HepG2 (cell line): ENCODE measurements at regions not wholly inside any gene's neighbourhood (a gene's known extent, or its start where the extent isn't known, plus 50 kb on each side); places are given as distances from the start of the nearest gene placed in this dataset.

Source experiments
- ATAC-seq: fragments of 200-7000 bp; cut with Tn5 transposase; 3 replicates; pipeline ENCODE4 v1.9.1; 2020; ENCODE audit warnings: mild to moderate bottlenecking, moderate library complexity
- BruUV-seq: library from RNA; stranded (reverse); fragments of 400-500 nt; replicated peaks from 2 replicates; lab custom pipeline; 2021; lab: Mats Ljungman, UMichigan
- CTCF ChIA-PET: fragments of 300-600 bp; formaldehyde crosslinking; extraction: SDS; loops from one replicate; lab custom pipeline; 2021; ENCODE audit warnings: low total read pairs, inconsistent platforms, low intra/inter-chr PET ratio; lab: Yijun Ruan, JAX
- POLR2A ChIA-PET: fragments of 350-600 bp; sonication (Branson Sonifier 250); formaldehyde crosslinking; loops from one replicate; lab custom pipeline; 2020; ENCODE audit warnings: antibody characterized with exemption, inconsistent platforms; lab: Yijun Ruan, JAX
- DNase-seq: peaks from one replicate; pipeline ENCODE4 v3.0.0-alpha.2; 2015; ENCODE audit warnings: low spot score
- FAIRE-seq: peaks from 3 replicates; lab custom pipeline; 2011; peaks lifted over from hg19 to GRCh38; lab: Jason Lieb, UNC
- H2AFZ ChIP-seq: one replicate; pipeline ENCODE4 v1.6.1; 2011; ENCODE audit warnings: low read length, inconsistent platforms
- H3K27ac ChIP-seq: fragments of 300-600 bp; 3 replicates; pipeline ENCODE4 v1.8.0; 2011; ENCODE audit warnings: mixed run types, mild to moderate bottlenecking, mixed read lengths, low read length, inconsistent platforms; ENCODE audit not compliant: insufficient read depth; ENCODE audit errors: extremely low read length
- H3K27me3 ChIP-seq, 2 experiments: fragments of 200-600 bp in 1 of 2; 2 replicates in 1 of 2; 3 replicates in 1 of 2; pipeline versions ENCODE4 v1.6.0 to v1.8.0; 2011; ENCODE audit warnings: low read length in 2 of 2, mild to moderate bottlenecking in 2 of 2, moderate library complexity in 2 of 2, inconsistent platforms in 1 of 2; ENCODE audit not compliant: insufficient read depth in 2 of 2, control insufficient read depth in 1 of 2
- H3K36me3 ChIP-seq, 2 experiments: fragments of 200-600 bp in 1 of 2; replicated peaks in 1 of 2; 2 replicates in 1 of 2; 3 replicates in 1 of 2; pipeline versions ENCODE4 v1.5.1 to v1.8.0; 2011; ENCODE audit warnings: low read length in 2 of 2, inconsistent platforms in 1 of 2; ENCODE audit not compliant: insufficient read depth in 2 of 2, control insufficient read depth in 1 of 2
- H3K4me1 ChIP-seq: 2 replicates; pipeline ENCODE4 v1.5.1; 2012; ENCODE audit warnings: low read length, inconsistent platforms; ENCODE audit not compliant: insufficient read depth
- H3K4me2 ChIP-seq: 2 replicates; pipeline ENCODE4 v1.6.0; 2011; ENCODE audit warnings: low read depth, low read length, inconsistent platforms
- H3K4me3 ChIP-seq, 3 experiments: fragments of 200-600 bp in 1 of 3; sonication (generic), shearing (Covaris generic) in 1 of 3; replicated peaks in 1 of 3; 2 replicates each; pipeline ENCODE4 v1.5.1; 2011 to 2016; ENCODE audit warnings: low read length in 3 of 3, inconsistent platforms in 2 of 3, low read depth in 2 of 3, mild to moderate bottlenecking in 2 of 3, control low read depth in 1 of 3, mixed read lengths in 1 of 3; ENCODE audit not compliant: insufficient read depth in 1 of 3
- H3K79me2 ChIP-seq: one replicate; pipeline ENCODE4 v1.6.1; 2011; ENCODE audit warnings: low read length, inconsistent platforms; ENCODE audit not compliant: insufficient read depth
- H3K9ac ChIP-seq: 2 replicates; pipeline ENCODE4 v1.6.0; 2011; ENCODE audit warnings: mild to moderate bottlenecking, low read depth, low read length, inconsistent platforms; ENCODE audit not compliant: insufficient read depth
- H3K9me3 ChIP-seq: 2 replicates; pipeline ENCODE4 v1.5.1; 2012; ENCODE audit warnings: mild to moderate bottlenecking, low read length
- H4K20me1 ChIP-seq: 2 replicates; pipeline ENCODE4 v1.6.0; 2011; ENCODE audit warnings: inconsistent platforms, mild to moderate bottlenecking, low read length, moderate library complexity; ENCODE audit not compliant: insufficient read depth
- ETS1 ChIP-seq: sonication (generic); formaldehyde crosslinking; IDR thresholded peaks from 2 replicates; pipeline ENCODE4 v1.4.0; 2020; ENCODE audit warnings: missing genetic modification reagents
- GATAD1 ChIP-seq: IDR thresholded peaks from 2 replicates; pipeline ENCODE4 v1.6.1; 2016; ENCODE audit warnings: missing genetic modification reagents, missing compliant biosample characterization
- GFI1 ChIP-seq: sonication (generic); formaldehyde crosslinking; IDR thresholded peaks from 2 replicates; pipeline ENCODE4 v1.5.0; 2020; ENCODE audit warnings: missing genetic modification reagents, mild to moderate bottlenecking, borderline replicate concordance
- NPAS2 ChIP-seq: sonication (generic); formaldehyde crosslinking; IDR thresholded peaks from 2 replicates; pipeline ENCODE4 v1.8.0; 2022; ENCODE audit warnings: mild to moderate bottlenecking, missing genetic modification reagents, borderline replicate concordance
- NR2F1 ChIP-seq, 2 experiments: fragments of 450-650 bp in 1 of 2; formaldehyde crosslinking in 1 of 2; IDR thresholded peaks; 2 replicates each; pipeline versions ENCODE4 v1.5.0 to v1.6.1; 2016 to 2020; ENCODE audit warnings: mild to moderate bottlenecking in 1 of 2, missing compliant biosample characterization in 1 of 2, missing genetic modification reagents in 1 of 2, moderate library complexity in 1 of 2
- PAF1 ChIP-seq: IDR thresholded peaks from 2 replicates; pipeline ENCODE4 v1.6.1; 2016; ENCODE audit warnings: missing genetic modification reagents, missing compliant biosample characterization
- PTBP1 ChIP-seq: fragments of 200-400 bp; formaldehyde crosslinking; IDR thresholded peaks from 2 replicates; pipeline ENCODE4 v1.6.1; 2018; ENCODE audit warnings: low read length, low read depth; ENCODE audit not compliant: poor library complexity, severe bottlenecking
- SMARCE1 ChIP-seq: fragments of 450-650 bp; IDR thresholded peaks from 2 replicates; pipeline ENCODE4 v1.6.1; 2017; ENCODE audit warnings: borderline replicate concordance
- TMF1 ChIP-seq: sonication (generic); formaldehyde crosslinking; IDR thresholded peaks from 2 replicates; pipeline ENCODE4 v1.8.1; 2022; ENCODE audit warnings: low read depth, missing genetic modification reagents
- ZFAT ChIP-seq: sonication (generic); formaldehyde crosslinking; conservative IDR thresholded peaks from 2 replicates; pipeline ENCODE4 v1.8.1; 2023; ENCODE audit warnings: missing genetic modification reagents, inconsistent platforms
- ZNF432 ChIP-seq: sonication (generic); formaldehyde crosslinking; IDR thresholded peaks from 2 replicates; pipeline ENCODE4 v1.5.0; 2020; ENCODE audit warnings: missing genetic modification reagents, mild to moderate bottlenecking, borderline replicate concordance
- WGBS: methylation state at CpG from one replicate; pipeline ENCODE4 v1.1.6; 2017; ENCODE audit warnings: low lambda C conversion rate; 5-methylcytosine and 5-hydroxymethylcytosine counted together
- in situ Hi-C: cut with HindIII; loops from 2 replicates; pipeline ENCODE4 v1.10.0; 2017; ENCODE audit warnings: low pct_unique_long_range_greater_than_20kb; ENCODE audit not compliant: extremely low pct_ligation_motif_present
- intact Hi-C: fragments of 100-400 bp; cut with micrococcal nuclease; formaldehyde crosslinking; loops from one replicate; pipeline ENCODE4 v1.10.0; 2022; ENCODE audit not compliant: unreplicated experiment
- TF ChIP-seq, protein P1 (sequence below): sonication (generic); formaldehyde crosslinking; IDR thresholded peaks from 2 replicates; pipeline ENCODE4 v1.4.0; 2020; ENCODE audit warnings: missing genetic modification reagents, borderline replicate concordance
- TF ChIP-seq, protein P2 (sequence below): sonication (generic); formaldehyde crosslinking; IDR thresholded peaks from 2 replicates; pipeline ENCODE4 v1.8.0; 2022; ENCODE audit warnings: mild to moderate bottlenecking, missing genetic modification reagents, moderate library complexity
- TF ChIP-seq, protein P3 (sequence below): sonication (generic); formaldehyde crosslinking; IDR thresholded peaks from 2 replicates; pipeline ENCODE4 v1.9.0; 2021; ENCODE audit warnings: missing genetic modification reagents, mild to moderate bottlenecking, borderline replicate concordance

- TF ChIP-seq, protein P1, sequence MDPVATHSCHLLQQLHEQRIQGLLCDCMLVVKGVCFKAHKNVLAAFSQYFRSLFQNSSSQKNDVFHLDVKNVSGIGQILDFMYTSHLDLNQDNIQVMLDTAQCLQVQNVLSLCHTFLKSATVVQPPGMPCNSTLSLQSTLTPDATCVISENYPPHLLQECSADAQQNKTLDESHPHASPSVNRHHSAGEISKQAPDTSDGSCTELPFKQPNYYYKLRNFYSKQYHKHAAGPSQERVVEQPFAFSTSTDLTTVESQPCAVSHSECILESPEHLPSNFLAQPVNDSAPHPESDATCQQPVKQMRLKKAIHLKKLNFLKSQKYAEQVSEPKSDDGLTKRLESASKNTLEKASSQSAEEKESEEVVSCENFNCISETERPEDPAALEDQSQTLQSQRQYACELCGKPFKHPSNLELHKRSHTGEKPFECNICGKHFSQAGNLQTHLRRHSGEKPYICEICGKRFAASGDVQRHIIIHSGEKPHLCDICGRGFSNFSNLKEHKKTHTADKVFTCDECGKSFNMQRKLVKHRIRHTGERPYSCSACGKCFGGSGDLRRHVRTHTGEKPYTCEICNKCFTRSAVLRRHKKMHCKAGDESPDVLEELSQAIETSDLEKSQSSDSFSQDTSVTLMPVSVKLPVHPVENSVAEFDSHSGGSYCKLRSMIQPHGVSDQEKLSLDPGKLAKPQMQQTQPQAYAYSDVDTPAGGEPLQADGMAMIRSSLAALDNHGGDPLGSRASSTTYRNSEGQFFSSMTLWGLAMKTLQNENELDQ (CRISPR knock-in tag), result no peak
- TF ChIP-seq ZNF432 (CRISPR knock-in tag) (no peak), PAF1 (CRISPR knock-in tag) (no peak), TMF1 (no peak), ZFAT (no peak), NR2F1 (CRISPR knock-in tag; IDR thresholded peaks at IDR 0.05) (no peak), GATAD1 (no peak)
Measured at GRCh38 chr7:1321411-1322239, 89.0 kb downstream of the UNCX start (continued).

GRCh38 chr7:1322240-1323110 is 89.8 kb downstream of the UNCX start:
- TF ChIP-seq NPAS2 (CRISPR knock-in tag), result no peak
- no peak for TF ChIP-seq PTBP1
- no peak for TF ChIP-seq ETS1 (CRISPR knock-in tag)
- TF ChIP-seq, protein P2, sequence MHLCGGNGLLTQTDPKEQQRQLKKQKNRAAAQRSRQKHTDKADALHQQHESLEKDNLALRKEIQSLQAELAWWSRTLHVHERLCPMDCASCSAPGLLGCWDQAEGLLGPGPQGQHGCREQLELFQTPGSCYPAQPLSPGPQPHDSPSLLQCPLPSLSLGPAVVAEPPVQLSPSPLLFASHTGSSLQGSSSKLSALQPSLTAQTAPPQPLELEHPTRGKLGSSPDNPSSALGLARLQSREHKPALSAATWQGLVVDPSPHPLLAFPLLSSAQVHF (CRISPR knock-in tag), result no peak
- TF ChIP-seq, protein P3, sequence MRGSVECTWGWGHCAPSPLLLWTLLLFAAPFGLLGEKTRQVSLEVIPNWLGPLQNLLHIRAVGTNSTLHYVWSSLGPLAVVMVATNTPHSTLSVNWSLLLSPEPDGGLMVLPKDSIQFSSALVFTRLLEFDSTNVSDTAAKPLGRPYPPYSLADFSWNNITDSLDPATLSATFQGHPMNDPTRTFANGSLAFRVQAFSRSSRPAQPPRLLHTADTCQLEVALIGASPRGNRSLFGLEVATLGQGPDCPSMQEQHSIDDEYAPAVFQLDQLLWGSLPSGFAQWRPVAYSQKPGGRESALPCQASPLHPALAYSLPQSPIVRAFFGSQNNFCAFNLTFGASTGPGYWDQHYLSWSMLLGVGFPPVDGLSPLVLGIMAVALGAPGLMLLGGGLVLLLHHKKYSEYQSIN (CRISPR knock-in tag), result no peak
- no peak for TF ChIP-seq GFI1 (CRISPR knock-in tag)
- no peak for TF ChIP-seq SMARCE1
- H3K27me3 ChIP-seq, result peaks cover 14 to 36% of the 10 kb centered on the region in 2 experiments; a peak in 3 of 5 replicates
- H3K9me3 ChIP-seq, result no peaks in the 10 kb centered on the region
- in situ Hi-C loops (no loop called here), intact Hi-C loops (no loop called here)
- FAIRE-seq (no peak), ATAC-seq (peak; percentile 9; the same call in 1 of the 3 replicates), DNase-seq (no peak)
- BruUV-seq, result no TSS peak
- no peak overlapping the region for H3K4me3 ChIP-seq
- no peaks in the 10 kb centered on the region for H4K20me1 ChIP-seq
- no peak overlapping the region for H3K4me2 ChIP-seq
- CTCF ChIA-PET, result no interaction called here
- no peak overlapping the region for H3K27ac ChIP-seq
- POLR2A ChIA-PET, result no interaction called here
- 61% methylated on average over 8 of the region's 35 CpGs for WGBS
- no peak overlapping the region for H2AFZ ChIP-seq
- no peaks in the 10 kb centered on the region for H3K79me2 ChIP-seq
- H3K36me3 ChIP-seq, result no peaks in the 10 kb centered on the region
- no peak overlapping the region for H3K9ac ChIP-seq
- peaks cover 7% of the 10 kb centered on the region; the same call in 1 of the 2 replicates for H3K4me1 ChIP-seq
